SK-N-MC (cell line): ENCODE measurements at regions not wholly inside any gene's neighbourhood (a gene's known extent, or its start where the extent isn't known, plus 50 kb on each side); places are given as distances from the start of the nearest gene placed in this dataset.
"Not testable (repeated sequence)": the region's sequence is repeated elsewhere in the genome, so short reads cannot be mapped to it uniquely, and the experiment has no call there.

Experiments used
- DNase-seq: peaks from one replicate; pipeline ENCODE4 v3.0.0-alpha.2; 2011; ENCODE audit warnings: low read depth, low spot score
- H3K27ac ChIP-seq: fragments of 200-600 bp; sonication (generic); 2 replicates; pipeline ENCODE4 v1.5.1; 2016; ENCODE audit warnings: mixed run types
- H3K36me3 ChIP-seq: fragments of 200-600 bp; sonication (generic); 2 replicates; pipeline ENCODE4 v1.6.1; 2017; ENCODE audit warnings: antibody characterized with exemption, low read length, mixed read lengths; ENCODE audit not compliant: insufficient read depth
- H3K4me3 ChIP-seq: fragments of 200-600 bp; sonication (generic); 2 replicates; pipeline ENCODE4 v1.5.1; 2016
- H3K9ac ChIP-seq: fragments of 200-600 bp; sonication (generic); 2 replicates; pipeline ENCODE4 v1.8.0; 2017; ENCODE audit warnings: mixed run types, mixed read lengths; ENCODE audit not compliant: insufficient read length
- H3K9me3 ChIP-seq: fragments of 200-600 bp; sonication (generic); 2 replicates; pipeline ENCODE4 v1.6.1; 2017; ENCODE audit warnings: low read depth, mild to moderate bottlenecking, antibody characterized with exemption, low read length, moderate library complexity, mixed read lengths
- EZH2 ChIP-seq: fragments of 200-600 bp; sonication (generic); IDR thresholded peaks from one replicate; pipeline ENCODE4 v1.6.1; 2017; ENCODE audit warnings: antibody characterized with exemption
- FOXP2 ChIP-seq: optimal IDR thresholded peaks from 2 replicates; pipeline ENCODE3; 2011; ENCODE audit warnings: mild to moderate bottlenecking, moderate library complexity; ENCODE audit not compliant: insufficient read depth; ENCODE audit errors: extremely low read length, control extremely low read depth
- POLR2AphosphoS5 ChIP-seq: IDR thresholded peaks from 2 replicates; pipeline ENCODE4 v1.6.1; 2012; ENCODE audit warnings: mild to moderate bottlenecking, low read depth, low read length, borderline replicate concordance

- H3K4me3 ChIP-seq, result no peak overlapping the region
- no peaks in the 10 kb centered on the region for H3K9me3 ChIP-seq
- TF ChIP-seq EZH2 (no peak), POLR2AphosphoS5 (no peak), FOXP2 (no peak)
- no peak for DNase-seq
- no peak overlapping the region for H3K27ac ChIP-seq
- no peak overlapping the region for H3K9ac ChIP-seq
- H3K36me3 ChIP-seq, result no peaks in the 10 kb centered on the region
Observed at GRCh38 chr1:166676981-166677380, 162.3 kb upstream of the POGK start.

DNA sequence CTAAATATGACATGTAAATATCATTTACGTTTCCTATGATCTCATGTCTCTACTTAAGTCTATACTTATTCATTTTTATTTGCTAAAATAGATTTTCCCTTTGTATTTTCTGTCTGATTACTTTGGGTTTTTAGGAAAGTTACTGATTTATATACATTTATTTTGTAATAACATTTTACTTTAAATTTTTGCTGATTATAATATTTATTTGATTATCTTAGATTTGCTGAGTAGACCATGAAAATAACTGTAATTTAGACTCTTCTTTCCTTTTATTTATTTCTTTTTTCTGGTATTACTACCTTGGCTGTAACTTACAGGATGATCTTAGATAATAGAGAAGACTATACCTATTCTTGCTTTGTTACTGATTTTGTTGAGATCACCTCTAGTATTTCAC is 159.9 kb upstream of the POGK start:
- Histone ChIP-seq H3K4me3 (no peak overlapping the region), H3K9ac (no peak overlapping the region), H3K9me3 (no peaks in the 10 kb centered on the region), H3K27ac (no peak overlapping the region), H3K36me3 (no peaks in the 10 kb centered on the region)
- no peak for TF ChIP-seq EZH2
- TF ChIP-seq FOXP2, result no peak
- TF ChIP-seq POLR2AphosphoS5, result no peak
- DNase-seq, result no peak

- Histone ChIP-seq H3K36me3 (no peaks in the 10 kb centered on the region), H3K9me3 (no peaks in the 10 kb centered on the region), H3K9ac (no peak overlapping the region), H3K4me3 (no peak overlapping the region), H3K27ac (no peak overlapping the region)
- TF ChIP-seq POLR2AphosphoS5 (no peak), FOXP2 (no peak), EZH2 (no peak)
- DNase-seq, result no peak
Observed at GRCh38 chr1:166682588-166682987, 156.7 kb upstream of the POGK start.

GRCh38 chr1:166684669-166685068 is 154.6 kb upstream of the POGK start:
- H3K27ac ChIP-seq, result not testable (repeated sequence)

DNA sequence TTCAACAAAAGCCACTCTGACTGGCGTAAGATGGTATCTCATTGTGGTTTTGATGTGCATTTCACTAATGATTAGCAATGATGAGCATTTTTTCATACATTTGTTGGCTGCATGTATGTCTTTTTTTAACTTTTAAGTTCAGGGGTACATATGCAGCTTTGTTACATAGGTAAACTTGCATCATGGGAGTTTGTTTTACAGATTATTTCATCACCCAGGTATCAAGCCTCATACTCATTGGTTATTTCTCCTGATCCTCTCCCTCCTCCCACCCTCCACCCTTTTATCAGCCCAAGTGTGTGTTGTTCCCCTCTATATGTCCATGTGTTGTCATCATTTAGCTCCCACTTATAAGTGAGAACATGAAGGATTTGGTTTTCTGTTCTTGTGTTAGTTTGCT is 154.1 kb upstream of the POGK start:
- DNase-seq, result no peak
- H3K9me3 ChIP-seq, result no peaks in the 10 kb centered on the region
- no peak overlapping the region for H3K4me3 ChIP-seq
- no peak overlapping the region for H3K9ac ChIP-seq
- no peak overlapping the region for H3K27ac ChIP-seq
- H3K36me3 ChIP-seq, result no peaks in the 10 kb centered on the region
- TF ChIP-seq FOXP2 (no peak), EZH2 (no peak), POLR2AphosphoS5 (no peak)

More at GRCh38 chr1:166684669-166685068, 154.6 kb upstream of the POGK start:
- DNase-seq, H3K36me3 ChIP-seq, H3K4me3 ChIP-seq, H3K9me3 ChIP-seq, H3K9ac ChIP-seq: not testable (repeated sequence)

- not testable (repeated sequence) for DNase-seq, H3K36me3 ChIP-seq, H3K4me3 ChIP-seq, H3K9ac ChIP-seq, H3K27ac ChIP-seq, H3K9me3 ChIP-seq
Observed at GRCh38 chr1:166685891-166686290, 153.4 kb upstream of the POGK start.

GRCh38 chr1:166690596-166690995 is 148.7 kb upstream of the POGK start:
- H3K36me3 ChIP-seq, DNase-seq, H3K9me3 ChIP-seq: not testable (repeated sequence)

DNA sequence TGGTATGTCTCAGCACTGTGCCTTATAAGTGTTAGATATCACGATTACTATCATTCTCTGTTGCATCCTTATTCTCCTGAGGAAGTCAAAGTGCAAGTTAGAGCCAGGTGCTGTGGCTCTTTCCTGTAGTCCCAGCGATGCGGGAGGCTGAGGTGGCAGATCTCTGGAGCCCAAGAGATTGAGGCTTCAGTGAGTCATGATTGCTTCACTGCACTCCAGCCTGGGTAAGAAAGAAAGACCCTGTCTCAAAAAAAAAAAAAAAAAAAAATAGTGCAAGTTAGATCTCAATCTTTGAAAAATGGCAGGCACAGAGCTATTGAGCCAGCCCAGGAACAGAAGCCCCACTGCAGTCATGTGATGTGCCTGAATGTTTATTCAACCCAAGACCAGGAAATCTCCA is 147.8 kb upstream of the POGK start:
- Histone ChIP-seq H3K36me3 (no peaks in the 10 kb centered on the region), H3K27ac (no peak overlapping the region), H3K4me3 (no peak overlapping the region), H3K9ac (no peak overlapping the region), H3K9me3 (no peaks in the 10 kb centered on the region)
- DNase-seq, result no peak
- TF ChIP-seq EZH2 (no peak), FOXP2 (no peak), POLR2AphosphoS5 (no peak)

More at GRCh38 chr1:166690596-166690995, 148.7 kb upstream of the POGK start:
- not testable (repeated sequence) for H3K9ac ChIP-seq, H3K4me3 ChIP-seq, H3K27ac ChIP-seq

GRCh38 chr1:166692346-166692745 is 146.9 kb upstream of the POGK start:
- Histone ChIP-seq H3K36me3 (no peaks in the 10 kb centered on the region), H3K9me3 (no peaks in the 10 kb centered on the region), H3K27ac (no peak overlapping the region), H3K4me3 (no peak overlapping the region), H3K9ac (no peak overlapping the region)
- TF ChIP-seq POLR2AphosphoS5, result no peak
- no peak for TF ChIP-seq FOXP2
- no peak for TF ChIP-seq EZH2
- DNase-seq, result no peak

GRCh38 chr1:166693158-166693557 is 146.1 kb upstream of the POGK start:
- no peak for TF ChIP-seq FOXP2
- no peak for TF ChIP-seq POLR2AphosphoS5
- no peak for TF ChIP-seq EZH2
- no peak for DNase-seq
- H3K9ac ChIP-seq, result no peak overlapping the region
- no peak overlapping the region for H3K4me3 ChIP-seq
- H3K27ac ChIP-seq, result no peak overlapping the region
- H3K36me3 ChIP-seq, result no peaks in the 10 kb centered on the region
- no peaks in the 10 kb centered on the region for H3K9me3 ChIP-seq
